ENCODE measurements at regions not wholly inside any gene's neighbourhood (a gene's known extent, or its start where the extent isn't known, plus 50 kb on each side); places are given as distances from the start of the nearest gene placed in this dataset.

GRCh38 chr1:78722947-78723346, 73.3 kb downstream of the IFI44 start:
- H3K27me3 ChIP-seq (ENCODE audit: control insufficient read depth, insufficient read depth, low read length, poor library complexity, severe bottlenecking), result no peaks in the 10 kb centered on the region
- no peak for TF ChIP-seq CTCF (conservative IDR thresholded peaks at IDR 0.05)
- H3K4me3 ChIP-seq (ENCODE audit: low read length), result no peak overlapping the region
- no peaks in the 10 kb centered on the region for H3K4me1 ChIP-seq (ENCODE audit: control insufficient read depth, insufficient read depth, low read length)
- DNase-seq, result no peak
- H3K9me3 Mint-ChIP-seq, result no peaks in the 10 kb centered on the region
- H3K9me3 ChIP-seq (ENCODE audit: control insufficient read depth, low read length), result no peaks in the 10 kb centered on the region
- no peak overlapping the region for H3K27ac ChIP-seq (ENCODE audit: low read depth, low read length)
- H3K27me3 Mint-ChIP-seq (ENCODE audit: insufficient read depth), result no peaks in the 10 kb centered on the region
- no peak overlapping the region for H3K9ac ChIP-seq (ENCODE audit: extremely low read depth, low read length, poor library complexity, severe bottlenecking)
- H3K36me3 Mint-ChIP-seq (ENCODE audit: low read depth), result no peaks in the 10 kb centered on the region
- WGBS, 2 experiments (ENCODE audit: insufficient coverage in 1 of 2, insufficient read length in 1 of 2), result 80 to 100% methylated on average over 1 to 3 of the region's 3 CpGs
- H3K27ac Mint-ChIP-seq, result no peak overlapping the region
- H3K4me3 Mint-ChIP-seq, result no peak overlapping the region
- no peaks in the 10 kb centered on the region for H3K36me3 ChIP-seq (ENCODE audit: control insufficient read depth, insufficient read depth, low read length)
- H3K4me1 Mint-ChIP-seq, result no peaks in the 10 kb centered on the region

GRCh38 chr1:78726686-78727085, 77.1 kb downstream of the IFI44 start:
- Mint-ChIP-seq H3K4me1 (no peaks in the 10 kb centered on the region), H3K36me3 (ENCODE audit: low read depth) (no peaks in the 10 kb centered on the region), H3K4me3 (no peak overlapping the region), H3K27me3 (ENCODE audit: insufficient read depth) (no peaks in the 10 kb centered on the region), H3K9me3 (no peaks in the 10 kb centered on the region), H3K27ac (no peak overlapping the region)
- H3K4me3 ChIP-seq (ENCODE audit: low read length), result no peak overlapping the region
- H3K4me1 ChIP-seq (ENCODE audit: control insufficient read depth, insufficient read depth, low read length), result no peaks in the 10 kb centered on the region
- no peak for TF ChIP-seq CTCF (conservative IDR thresholded peaks at IDR 0.05)
- no peak overlapping the region for H3K9ac ChIP-seq (ENCODE audit: extremely low read depth, low read length, poor library complexity, severe bottlenecking)
- no peaks in the 10 kb centered on the region for H3K36me3 ChIP-seq (ENCODE audit: control insufficient read depth, insufficient read depth, low read length)
- no peaks in the 10 kb centered on the region for H3K27me3 ChIP-seq (ENCODE audit: control insufficient read depth, insufficient read depth, low read length, poor library complexity, severe bottlenecking)
- no peak for DNase-seq
- no peaks in the 10 kb centered on the region for H3K9me3 ChIP-seq (ENCODE audit: control insufficient read depth, low read length)
- H3K27ac ChIP-seq (ENCODE audit: low read depth, low read length), result no peak overlapping the region
- 60 to 74% methylated on average over 1 of the region's 1 CpG for WGBS, 2 experiments (ENCODE audit: insufficient coverage in 1 of 2, insufficient read length in 1 of 2)

GRCh38 chr1:78728359-78728758, 78.7 kb downstream of the IFI44 start:
- H3K4me3 Mint-ChIP-seq, result no peak overlapping the region
- no peaks in the 10 kb centered on the region for H3K36me3 ChIP-seq (ENCODE audit: control insufficient read depth, insufficient read depth, low read length)
- H3K4me1 Mint-ChIP-seq, result no peaks in the 10 kb centered on the region
- H3K9me3 Mint-ChIP-seq, result no peaks in the 10 kb centered on the region
- no peak overlapping the region for H3K9ac ChIP-seq (ENCODE audit: extremely low read depth, low read length, poor library complexity, severe bottlenecking)
- H3K36me3 Mint-ChIP-seq (ENCODE audit: low read depth), result no peaks in the 10 kb centered on the region
- H3K9me3 ChIP-seq (ENCODE audit: control insufficient read depth, low read length), result no peaks in the 10 kb centered on the region
- 91 to 96% methylated on average over 10 to 12 of the region's 12 CpGs for whole genome bisulfite sequencing, 2 experiments (ENCODE audit: insufficient coverage in 1 of 2, insufficient read length in 1 of 2)
- H3K27ac Mint-ChIP-seq, result no peak overlapping the region
- no peak overlapping the region for H3K4me3 ChIP-seq (ENCODE audit: low read length)
- H3K27me3 Mint-ChIP-seq (ENCODE audit: insufficient read depth), result no peaks in the 10 kb centered on the region
- no peak overlapping the region for H3K27ac ChIP-seq (ENCODE audit: low read depth, low read length)
- TF ChIP-seq CTCF (conservative IDR thresholded peaks at IDR 0.05), result no peak
- DNase-seq, result no peak
- H3K27me3 ChIP-seq (ENCODE audit: control insufficient read depth, insufficient read depth, low read length, poor library complexity, severe bottlenecking), result no peaks in the 10 kb centered on the region
- H3K4me1 ChIP-seq (ENCODE audit: control insufficient read depth, insufficient read depth, low read length), result no peaks in the 10 kb centered on the region

Measured in endodermal cell (in vitro differentiated cells).